ENCODE measurements at regions not wholly inside any gene's neighbourhood (a gene's known extent, or its start where the extent isn't known, plus 50 kb on each side); places are given as distances from the start of the nearest gene placed in this dataset.

DNA sequence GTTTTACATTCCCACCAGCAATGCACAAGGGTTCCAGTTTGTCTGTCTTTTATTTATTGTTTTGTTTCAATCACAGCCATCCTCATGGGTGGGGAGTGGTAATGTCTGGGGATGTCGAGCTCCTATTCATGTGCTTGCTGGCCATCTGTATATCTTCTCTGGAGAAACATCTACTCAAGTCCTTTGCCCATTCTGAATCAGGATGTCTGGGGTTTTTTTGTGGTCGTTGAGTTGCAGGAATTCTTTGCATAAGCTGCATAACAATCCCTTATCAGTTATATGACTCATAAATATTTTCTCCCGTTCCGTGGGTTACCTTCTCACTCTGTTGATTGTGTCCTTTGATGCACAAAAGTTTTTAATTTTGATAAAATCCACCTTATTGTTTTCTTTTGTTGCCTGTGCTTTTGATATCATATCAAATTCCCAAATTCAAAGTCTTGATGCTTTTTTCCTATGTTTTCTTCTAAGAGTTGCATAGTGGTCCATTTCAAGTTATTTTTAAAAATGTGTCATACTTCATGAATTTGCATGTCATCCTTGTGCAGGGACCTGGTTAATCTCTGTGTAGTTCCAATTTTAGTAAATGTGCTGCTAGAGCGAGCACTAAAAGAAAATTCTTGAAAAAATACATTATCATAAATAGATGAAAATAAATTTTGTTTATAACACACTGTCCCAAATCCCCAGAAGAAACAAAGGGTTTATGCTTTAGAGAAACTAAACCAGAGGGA lies 54.9 kb upstream of the PDE10A start:
- no peaks in the 10 kb centered on the region for H3K36me3 ChIP-seq (ENCODE audit: insufficient read depth, low read length)
- H3K27me3 ChIP-seq (ENCODE audit: insufficient read depth, low read length): peaks cover 2% of the 10 kb centered on the region
- peak overlapping the region; percentile 46 for H3K4me3 ChIP-seq (ENCODE audit: insufficient read depth, low read depth, low read length)
- H3K4me1 ChIP-seq (ENCODE audit: insufficient read depth, low read length): peaks cover 19% of the 10 kb centered on the region
- H3K4me2 ChIP-seq (ENCODE audit: low read length): peak overlapping the region; percentile 88
- TF ChIP-seq EZH2 (IDR thresholded peaks at IDR 0.05; ENCODE audit: insufficient read depth, low read length): no peak
- TF ChIP-seq CTCF (IDR thresholded peaks at IDR 0.05; ENCODE audit: insufficient read depth, low read depth, low read length): no peak
- H3K9ac ChIP-seq (ENCODE audit: low read length): peak overlapping the region; percentile 78
- peaks cover 15% of the 10 kb centered on the region for H3K27me3 Mint-ChIP-seq (ENCODE audit: low read depth, unreplicated experiment)
- H3K79me2 ChIP-seq (ENCODE audit: insufficient read depth, low read length): no peaks in the 10 kb centered on the region
- H3K9me3 Mint-ChIP-seq (ENCODE audit: unreplicated experiment): no peaks in the 10 kb centered on the region
- no peak overlapping the region for H2AFZ ChIP-seq (ENCODE audit: low read depth, low read length)
- peak; percentile 76 for FAIRE-seq
- peak; percentile 78 for DNase-seq (ENCODE audit: low read depth)
- H3K9me3 ChIP-seq (ENCODE audit: insufficient read depth, low read depth, low read length): no peaks in the 10 kb centered on the region
- no peak overlapping the region for H3K4me3 Mint-ChIP-seq (ENCODE audit: unreplicated experiment)
- H4K20me1 ChIP-seq (ENCODE audit: insufficient read depth, low read length): no peaks in the 10 kb centered on the region
- peaks cover 22% of the 10 kb centered on the region for H3K4me1 Mint-ChIP-seq (ENCODE audit: low read depth, unreplicated experiment)
- H3K36me3 Mint-ChIP-seq (ENCODE audit: low read depth, unreplicated experiment): no peaks in the 10 kb centered on the region
- H3K27ac Mint-ChIP-seq (ENCODE audit: unreplicated experiment): peak overlapping the region; percentile 91
- H3K27ac ChIP-seq (ENCODE audit: low read depth, low read length): peak overlapping the region; percentile 90

- Mint-ChIP-seq H3K27ac (ENCODE audit: unreplicated experiment) (peak overlapping the region; percentile 91), H3K9me3 (ENCODE audit: unreplicated experiment) (no peaks in the 10 kb centered on the region), H3K36me3 (ENCODE audit: low read depth, unreplicated experiment) (no peaks in the 10 kb centered on the region), H3K4me3 (ENCODE audit: unreplicated experiment) (peak overlapping the region; percentile 1), H3K27me3 (ENCODE audit: low read depth, unreplicated experiment) (peaks cover 22% of the 10 kb centered on the region), H3K4me1 (ENCODE audit: low read depth, unreplicated experiment) (peaks cover 22% of the 10 kb centered on the region)
- no peaks in the 10 kb centered on the region for H4K20me1 ChIP-seq (ENCODE audit: insufficient read depth, low read length)
- H3K27me3 ChIP-seq (ENCODE audit: insufficient read depth, low read length): peaks cover 2% of the 10 kb centered on the region
- FAIRE-seq (no peak), DNase-seq (ENCODE audit: low read depth) (no peak)
- no peak for TF ChIP-seq CTCF (IDR thresholded peaks at IDR 0.05; ENCODE audit: insufficient read depth, low read depth, low read length)
- TF ChIP-seq EZH2 (IDR thresholded peaks at IDR 0.05; ENCODE audit: insufficient read depth, low read length): no peak
- H2AFZ ChIP-seq (ENCODE audit: low read depth, low read length): no peak overlapping the region
- no peaks in the 10 kb centered on the region for H3K9me3 ChIP-seq (ENCODE audit: insufficient read depth, low read depth, low read length)
- H3K79me2 ChIP-seq (ENCODE audit: insufficient read depth, low read length): no peaks in the 10 kb centered on the region
- peaks cover 19% of the 10 kb centered on the region for H3K4me1 ChIP-seq (ENCODE audit: insufficient read depth, low read length)
- peak overlapping the region; percentile 88 for H3K4me2 ChIP-seq (ENCODE audit: low read length)
- peak overlapping the region; percentile 90 for H3K27ac ChIP-seq (ENCODE audit: low read depth, low read length)
- H3K4me3 ChIP-seq (ENCODE audit: insufficient read depth, low read depth, low read length): no peak overlapping the region
- H3K9ac ChIP-seq (ENCODE audit: low read length): no peak overlapping the region
- no peaks in the 10 kb centered on the region for H3K36me3 ChIP-seq (ENCODE audit: insufficient read depth, low read length)
Observed at GRCh38 chr6:165716886-165717285, 53.8 kb upstream of the PDE10A start.

- Histone ChIP-seq H3K4me1 (ENCODE audit: insufficient read depth, low read length) (peaks cover 19% of the 10 kb centered on the region), H3K9ac (ENCODE audit: low read length) (no peak overlapping the region), H3K27ac (ENCODE audit: low read depth, low read length) (no peak overlapping the region), H3K36me3 (ENCODE audit: insufficient read depth, low read length) (no peaks in the 10 kb centered on the region), H3K79me2 (ENCODE audit: insufficient read depth, low read length) (no peaks in the 10 kb centered on the region), H2AFZ (ENCODE audit: low read depth, low read length) (no peak overlapping the region), H3K27me3 (ENCODE audit: insufficient read depth, low read length) (peaks cover 2% of the 10 kb centered on the region), H3K4me3 (ENCODE audit: insufficient read depth, low read depth, low read length) (no peak overlapping the region), H4K20me1 (ENCODE audit: insufficient read depth, low read length) (no peaks in the 10 kb centered on the region), H3K4me2 (ENCODE audit: low read length) (no peak overlapping the region), H3K9me3 (ENCODE audit: insufficient read depth, low read depth, low read length) (no peaks in the 10 kb centered on the region)
- Mint-ChIP-seq H3K4me3 (ENCODE audit: unreplicated experiment) (no peak overlapping the region), H3K27ac (ENCODE audit: unreplicated experiment) (no peak overlapping the region), H3K4me1 (ENCODE audit: low read depth, unreplicated experiment) (peaks cover 22% of the 10 kb centered on the region), H3K9me3 (ENCODE audit: unreplicated experiment) (no peaks in the 10 kb centered on the region), H3K27me3 (ENCODE audit: low read depth, unreplicated experiment) (peaks cover 31% of the 10 kb centered on the region), H3K36me3 (ENCODE audit: low read depth, unreplicated experiment) (no peaks in the 10 kb centered on the region)
- no peak for TF ChIP-seq CTCF (IDR thresholded peaks at IDR 0.05; ENCODE audit: insufficient read depth, low read depth, low read length)
- TF ChIP-seq EZH2 (IDR thresholded peaks at IDR 0.05; ENCODE audit: insufficient read depth, low read length): no peak
- FAIRE-seq (no peak), DNase-seq (ENCODE audit: low read depth) (no peak)
Observed at GRCh38 chr6:165715428-165715827, 52.4 kb upstream of the PDE10A start.
